ENCODE measurements at regions not wholly inside any gene's neighbourhood (a gene's known extent, or its start where the extent isn't known, plus 50 kb on each side); places are given as distances from the start of the nearest gene placed in this dataset.

GRCh38 chr14:83485591-83485990, 1951.9 kb upstream of the SEL1L start:
- no peak overlapping the region for H3K9ac ChIP-seq (ENCODE audit: low read length)
- H3K14ac ChIP-seq (ENCODE audit: low read length in 2 of 2): no peak overlapping the region
- no peak for DNase-seq
- no peaks in the 10 kb centered on the region for H3K79me1 ChIP-seq (replicated peaks; ENCODE audit: low read length, poor library complexity, severe bottlenecking)
- H2BK12ac ChIP-seq (ENCODE audit: low read length in 2 of 2): no peak overlapping the region
- no peak overlapping the region for H4K8ac ChIP-seq (ENCODE audit: low read length)
- H4K91ac ChIP-seq (ENCODE audit: low read length): no peak overlapping the region
- H2BK120ac ChIP-seq (ENCODE audit: low read depth, low read length): no peak overlapping the region
- H3K36me3 ChIP-seq (ENCODE audit: control insufficient read depth in 1 of 2, insufficient read depth in 2 of 2, low read depth in 1 of 2, low read length in 2 of 2): no peaks in the 10 kb centered on the region
- H3K4ac ChIP-seq (ENCODE audit: low read depth in 1 of 2, low read length in 2 of 2): no peak overlapping the region
- no peak overlapping the region for H3K4me3 ChIP-seq (ENCODE audit: insufficient read depth in 1 of 2, low read depth in 1 of 2, low read length in 2 of 2)
- no peak overlapping the region for H3K4me2 ChIP-seq (ENCODE audit: low read length, poor library complexity, severe bottlenecking)
- H3K27ac ChIP-seq (ENCODE audit: low read length, poor library complexity, severe bottlenecking): no peak overlapping the region
- H3K9me3 ChIP-seq (ENCODE audit: control insufficient read depth, low read length): no peaks in the 10 kb centered on the region
- H2AK5ac ChIP-seq (ENCODE audit: low read length, severe bottlenecking): no peak overlapping the region
- no peak overlapping the region for H3K23ac ChIP-seq (ENCODE audit: low read length in 2 of 2)
- H3K27me3 ChIP-seq (ENCODE audit: control insufficient read depth in 1 of 2, insufficient read depth in 1 of 2, low read length in 2 of 2): no peaks in the 10 kb centered on the region
- H2BK5ac ChIP-seq (ENCODE audit: low read depth, low read length, poor library complexity, severe bottlenecking): no peak overlapping the region
- H2AFZ ChIP-seq (ENCODE audit: low read depth, low read length): no peak overlapping the region
- no peak overlapping the region for H2BK15ac ChIP-seq (ENCODE audit: low read depth, poor library complexity, severe bottlenecking)
- no peaks in the 10 kb centered on the region for H3K4me1 ChIP-seq (ENCODE audit: control insufficient read depth, insufficient read depth, low read depth, low read length)
- H3K18ac ChIP-seq (ENCODE audit: low read depth in 1 of 2, low read length in 2 of 2): no peak overlapping the region

GRCh38 chr14:83491091-83491490, 1957.4 kb upstream of the SEL1L start:
- H3K23ac ChIP-seq (ENCODE audit: low read length in 2 of 2): no peak overlapping the region
- H2BK12ac ChIP-seq (ENCODE audit: low read length in 2 of 2): no peak overlapping the region
- H3K18ac ChIP-seq (ENCODE audit: low read depth in 1 of 2, low read length in 2 of 2): no peak overlapping the region
- no peak overlapping the region for H4K91ac ChIP-seq (ENCODE audit: low read length)
- H3K79me1 ChIP-seq (replicated peaks; ENCODE audit: low read length, poor library complexity, severe bottlenecking): no peaks in the 10 kb centered on the region
- no peak overlapping the region for H2BK120ac ChIP-seq (ENCODE audit: low read depth, low read length)
- WGBS: 60% methylated on average over 1 of the region's 2 CpGs
- no peak overlapping the region for H3K4me2 ChIP-seq (ENCODE audit: low read length, poor library complexity, severe bottlenecking)
- no peak overlapping the region for H3K9ac ChIP-seq (ENCODE audit: low read length)
- no peaks in the 10 kb centered on the region for H3K9me3 ChIP-seq (ENCODE audit: control insufficient read depth, low read length)
- no peaks in the 10 kb centered on the region for H3K4me1 ChIP-seq (ENCODE audit: control insufficient read depth, insufficient read depth, low read depth, low read length)
- H2BK5ac ChIP-seq (ENCODE audit: low read depth, low read length, poor library complexity, severe bottlenecking): no peak overlapping the region
- no peak overlapping the region for H2BK15ac ChIP-seq (ENCODE audit: low read depth, poor library complexity, severe bottlenecking)
- H3K36me3 ChIP-seq (ENCODE audit: control insufficient read depth in 1 of 2, insufficient read depth in 2 of 2, low read depth in 1 of 2, low read length in 2 of 2): no peaks in the 10 kb centered on the region
- no peak overlapping the region for H3K4me3 ChIP-seq (ENCODE audit: insufficient read depth in 1 of 2, low read depth in 1 of 2, low read length in 2 of 2)
- H2AK5ac ChIP-seq (ENCODE audit: low read length, severe bottlenecking): no peak overlapping the region
- no peak for DNase-seq
- H2AFZ ChIP-seq (ENCODE audit: low read depth, low read length): no peak overlapping the region
- H4K8ac ChIP-seq (ENCODE audit: low read length): no peak overlapping the region
- H3K27ac ChIP-seq (ENCODE audit: low read length, poor library complexity, severe bottlenecking): no peak overlapping the region
- no peaks in the 10 kb centered on the region for H3K27me3 ChIP-seq (ENCODE audit: control insufficient read depth in 1 of 2, insufficient read depth in 1 of 2, low read length in 2 of 2)
- no peak overlapping the region for H3K14ac ChIP-seq (ENCODE audit: low read length in 2 of 2)
- no peak overlapping the region for H3K4ac ChIP-seq (ENCODE audit: low read depth in 1 of 2, low read length in 2 of 2)

GRCh38 chr14:83520837-83521236, 1987.2 kb upstream of the SEL1L start:
- no CpG with 5 or more reads among the region's 3 CpGs for WGBS
- no peak overlapping the region for H2BK120ac ChIP-seq (ENCODE audit: low read depth, low read length)
- no peak overlapping the region for H2BK5ac ChIP-seq (ENCODE audit: low read depth, low read length, poor library complexity, severe bottlenecking)
- no peak overlapping the region for H3K23ac ChIP-seq (ENCODE audit: low read length in 2 of 2)
- no peaks in the 10 kb centered on the region for H3K4me1 ChIP-seq (ENCODE audit: control insufficient read depth, insufficient read depth, low read depth, low read length)
- H3K4ac ChIP-seq (ENCODE audit: low read depth in 1 of 2, low read length in 2 of 2): no peak overlapping the region
- H3K18ac ChIP-seq (ENCODE audit: low read depth in 1 of 2, low read length in 2 of 2): no peak overlapping the region
- no peaks in the 10 kb centered on the region for H3K9me3 ChIP-seq (ENCODE audit: control insufficient read depth, low read length)
- no peak overlapping the region for H3K14ac ChIP-seq (ENCODE audit: low read length in 2 of 2)
- H3K9ac ChIP-seq (ENCODE audit: low read length): no peak overlapping the region
- no peaks in the 10 kb centered on the region for H3K79me1 ChIP-seq (replicated peaks; ENCODE audit: low read length, poor library complexity, severe bottlenecking)
- no peak overlapping the region for H4K91ac ChIP-seq (ENCODE audit: low read length)
- no peak overlapping the region for H2AK5ac ChIP-seq (ENCODE audit: low read length, severe bottlenecking)
- H2BK12ac ChIP-seq (ENCODE audit: low read length in 2 of 2): no peak overlapping the region
- no peak for DNase-seq
- H2AFZ ChIP-seq (ENCODE audit: low read depth, low read length): no peak overlapping the region
- no peak overlapping the region for H3K4me2 ChIP-seq (ENCODE audit: low read length, poor library complexity, severe bottlenecking)
- no peak overlapping the region for H4K8ac ChIP-seq (ENCODE audit: low read length)
- no peaks in the 10 kb centered on the region for H3K36me3 ChIP-seq (ENCODE audit: control insufficient read depth in 1 of 2, insufficient read depth in 2 of 2, low read depth in 1 of 2, low read length in 2 of 2)
- H3K27ac ChIP-seq (ENCODE audit: low read length, poor library complexity, severe bottlenecking): no peak overlapping the region
- no peak overlapping the region for H3K4me3 ChIP-seq (ENCODE audit: insufficient read depth in 1 of 2, low read depth in 1 of 2, low read length in 2 of 2)
- no peak overlapping the region for H2BK15ac ChIP-seq (ENCODE audit: low read depth, poor library complexity, severe bottlenecking)
- no peaks in the 10 kb centered on the region for H3K27me3 ChIP-seq (ENCODE audit: control insufficient read depth in 1 of 2, insufficient read depth in 1 of 2, low read length in 2 of 2)

DNA sequence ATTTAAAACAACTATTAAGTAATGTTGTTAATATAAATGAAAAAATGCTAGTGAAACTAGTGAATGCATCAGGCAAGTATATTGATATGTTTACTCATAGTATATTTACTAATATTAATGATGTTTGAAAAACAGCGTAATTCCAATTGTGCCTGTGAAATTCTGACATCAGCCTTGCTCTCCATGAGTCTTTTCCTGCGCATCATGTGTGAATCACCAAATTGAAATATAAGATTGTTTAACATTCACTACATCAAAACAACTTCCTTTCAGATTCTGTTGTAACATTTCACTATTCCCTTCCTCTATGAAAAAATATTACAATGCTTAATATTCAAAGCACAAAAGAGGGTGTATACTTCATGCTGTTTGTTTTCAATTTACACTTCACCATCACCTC, 1995.9 kb upstream of the SEL1L start:
- Histone ChIP-seq H3K36me3 (ENCODE audit: control insufficient read depth in 1 of 2, insufficient read depth in 2 of 2, low read depth in 1 of 2, low read length in 2 of 2) (no peaks in the 10 kb centered on the region), H4K8ac (ENCODE audit: low read length) (no peak overlapping the region), H3K4me1 (ENCODE audit: control insufficient read depth, insufficient read depth, low read depth, low read length) (no peaks in the 10 kb centered on the region), H2BK12ac (ENCODE audit: low read length in 2 of 2) (no peak overlapping the region), H3K4ac (ENCODE audit: low read depth in 1 of 2, low read length in 2 of 2) (no peak overlapping the region), H3K27ac (ENCODE audit: low read length, poor library complexity, severe bottlenecking) (no peak overlapping the region), H3K18ac (ENCODE audit: low read depth in 1 of 2, low read length in 2 of 2) (no peak overlapping the region), H3K23ac (ENCODE audit: low read length in 2 of 2) (no peak overlapping the region), H2AFZ (ENCODE audit: low read depth, low read length) (no peak overlapping the region), H2BK5ac (ENCODE audit: low read depth, low read length, poor library complexity, severe bottlenecking) (no peak overlapping the region), H4K91ac (ENCODE audit: low read length) (no peak overlapping the region), H3K4me2 (ENCODE audit: low read length, poor library complexity, severe bottlenecking) (no peak overlapping the region), H3K14ac (ENCODE audit: low read length in 2 of 2) (no peak overlapping the region), H2AK5ac (ENCODE audit: low read length, severe bottlenecking) (no peak overlapping the region), H3K9me3 (ENCODE audit: control insufficient read depth, low read length) (no peaks in the 10 kb centered on the region), H3K79me1 (replicated peaks; ENCODE audit: low read length, poor library complexity, severe bottlenecking) (no peaks in the 10 kb centered on the region), H2BK120ac (ENCODE audit: low read depth, low read length) (no peak overlapping the region), H3K27me3 (ENCODE audit: control insufficient read depth in 1 of 2, insufficient read depth in 1 of 2, low read length in 2 of 2) (no peaks in the 10 kb centered on the region), H3K9ac (ENCODE audit: low read length) (no peak overlapping the region), H3K4me3 (ENCODE audit: insufficient read depth in 1 of 2, low read depth in 1 of 2, low read length in 2 of 2) (no peak overlapping the region), H2BK15ac (ENCODE audit: low read depth, poor library complexity, severe bottlenecking) (no peak overlapping the region)
- WGBS: 100% methylated on average over 2 of the region's 2 CpGs
- no peak for DNase-seq
